ENCODE measurements at regions not wholly inside any gene's neighbourhood (a gene's known extent, or its start where the extent isn't known, plus 50 kb on each side); places are given as distances from the start of the nearest gene placed in this dataset.

GRCh38 chr2:34031097-34031496 is 432.0 kb upstream of the FAM98A start:
- Mint-ChIP-seq H3K36me3 (no peaks in the 10 kb centered on the region), H3K4me3 (no peak overlapping the region), H3K4me1 (no peaks in the 10 kb centered on the region), H3K27me3 (ENCODE audit: insufficient read depth, low read depth) (peaks cover 3% of the 10 kb centered on the region), H3K27ac (no peak overlapping the region), H3K9me3 (no peaks in the 10 kb centered on the region)
- Histone ChIP-seq H3K79me2 (ENCODE audit: low read depth) (no peaks in the 10 kb centered on the region), H3K4me1 (no peaks in the 10 kb centered on the region), H3K27ac (no peak overlapping the region), H3K36me3 (no peaks in the 10 kb centered on the region), H3K4me3 (no peak overlapping the region), H3K9ac (no peak overlapping the region), H4K20me1 (ENCODE audit: low read depth) (no peaks in the 10 kb centered on the region), H3K27me3 (no peaks in the 10 kb centered on the region), H3F3A (ENCODE audit: low read depth) (no peaks in the 10 kb centered on the region), H2AFZ (replicated peaks) (peak overlapping the region; percentile 9), H3K9me3 (ENCODE audit: low read depth) (no peaks in the 10 kb centered on the region), H3K4me2 (no peak overlapping the region)
- peak; percentile 6 for DNase-seq (ENCODE audit: low spot score)
- TF ChIP-seq CTCF (IDR thresholded peaks at IDR 0.05) (no peak), EZH2 (IDR thresholded peaks at IDR 0.05) (no peak)

DNA sequence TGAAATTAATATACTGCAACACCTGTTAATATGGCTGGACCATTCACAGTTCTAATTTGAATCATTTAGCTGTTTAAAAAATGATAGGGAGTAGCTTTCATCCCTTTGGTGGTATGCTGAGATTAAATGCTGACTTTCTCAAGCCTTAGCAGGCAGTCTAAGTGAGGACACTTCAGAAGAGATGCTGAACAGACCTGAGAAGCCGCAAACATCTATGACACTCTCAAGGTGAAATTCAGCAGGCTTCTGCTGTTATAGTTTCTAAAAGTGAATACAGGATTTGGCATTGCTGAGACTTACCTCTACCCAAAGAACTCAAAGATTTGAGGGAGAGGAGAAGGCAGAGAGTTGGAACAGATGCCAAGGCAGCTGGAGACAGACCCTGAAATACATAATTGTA is 431.2 kb upstream of the FAM98A start:
- H3K27me3 ChIP-seq = no peaks in the 10 kb centered on the region
- no peaks in the 10 kb centered on the region for H3K36me3 ChIP-seq
- TF ChIP-seq EZH2phosphoT487 (IDR thresholded peaks at IDR 0.05) (no peak), CTCF (IDR thresholded peaks at IDR 0.05) (no peak), EZH2 (IDR thresholded peaks at IDR 0.05) (no peak)
- no peak overlapping the region for H3K27ac Mint-ChIP-seq
- no peak overlapping the region for H3K27ac ChIP-seq
- no peaks in the 10 kb centered on the region for H3K4me1 Mint-ChIP-seq
- peaks cover 3% of the 10 kb centered on the region for H3K27me3 Mint-ChIP-seq (ENCODE audit: insufficient read depth, low read depth)
- H4K20me1 ChIP-seq (ENCODE audit: low read depth) = no peaks in the 10 kb centered on the region
- no peaks in the 10 kb centered on the region for H3F3A ChIP-seq (ENCODE audit: low read depth)
- peak overlapping the region; percentile 9 for H2AFZ ChIP-seq (replicated peaks)
- H3K36me3 Mint-ChIP-seq = no peaks in the 10 kb centered on the region
- H3K4me3 Mint-ChIP-seq = no peak overlapping the region
- H3K4me3 ChIP-seq = no peak overlapping the region
- no peaks in the 10 kb centered on the region for H3K9me3 ChIP-seq (ENCODE audit: low read depth)
- no peak for DNase-seq (ENCODE audit: low spot score)
- H3K9ac ChIP-seq = no peak overlapping the region
- H3K4me2 ChIP-seq = no peak overlapping the region
- H3K9me3 Mint-ChIP-seq = no peaks in the 10 kb centered on the region
- H3K79me2 ChIP-seq (ENCODE audit: low read depth) = no peaks in the 10 kb centered on the region
- H3K4me1 ChIP-seq = no peaks in the 10 kb centered on the region

DNA sequence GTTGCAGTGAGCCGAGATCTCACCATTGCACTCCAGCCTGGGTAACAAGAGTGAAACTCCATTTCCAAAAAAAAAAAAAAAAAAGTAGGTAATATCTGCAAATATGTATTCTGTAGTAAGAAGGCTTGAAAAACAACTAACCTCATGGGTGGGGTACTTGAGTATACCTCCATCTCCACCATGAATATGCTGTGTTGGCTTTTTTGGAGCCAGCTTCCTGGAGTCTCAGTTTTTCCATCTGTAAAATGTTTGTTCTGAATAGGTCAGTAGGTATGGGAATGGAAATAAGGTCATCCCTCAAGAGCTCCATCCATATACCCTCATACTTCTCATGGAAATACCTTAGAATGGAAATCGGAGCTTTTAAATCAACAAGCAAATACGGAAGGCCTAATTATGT is 430.0 kb upstream of the FAM98A start:
- no peak overlapping the region for H3K4me2 ChIP-seq
- no peak for TF ChIP-seq EZH2 (IDR thresholded peaks at IDR 0.05)
- no peak for TF ChIP-seq CTCF (IDR thresholded peaks at IDR 0.05)
- no peak for TF ChIP-seq EZH2phosphoT487 (IDR thresholded peaks at IDR 0.05)
- no peak for DNase-seq (ENCODE audit: low spot score)

GRCh38 chr2:34025196-34025595 is 426.1 kb upstream of the FAM98A start:
- no peaks in the 10 kb centered on the region for H3K4me1 Mint-ChIP-seq

More for the DNA sequence above, 430.0 kb upstream of the FAM98A start:
- Histone ChIP-seq H4K20me1 (ENCODE audit: low read depth) (no peaks in the 10 kb centered on the region), H3K9ac (no peak overlapping the region), H3K27me3 (no peaks in the 10 kb centered on the region), H3K27ac (no peak overlapping the region), H2AFZ (replicated peaks) (no peak overlapping the region), H3K4me3 (no peak overlapping the region), H3K36me3 (no peaks in the 10 kb centered on the region), H3K4me1 (peaks cover 8% of the 10 kb centered on the region), H3K79me2 (ENCODE audit: low read depth) (no peaks in the 10 kb centered on the region), H3K9me3 (ENCODE audit: low read depth) (no peaks in the 10 kb centered on the region), H3F3A (ENCODE audit: low read depth) (no peaks in the 10 kb centered on the region)
- Mint-ChIP-seq H3K27ac (no peak overlapping the region), H3K27me3 (ENCODE audit: insufficient read depth, low read depth) (peaks cover 3% of the 10 kb centered on the region), H3K4me3 (no peak overlapping the region), H3K36me3 (no peaks in the 10 kb centered on the region), H3K4me1 (no peaks in the 10 kb centered on the region), H3K9me3 (no peaks in the 10 kb centered on the region)

More at GRCh38 chr2:34025196-34025595, 426.1 kb upstream of the FAM98A start:
- DNase-seq (ENCODE audit: low spot score) = no peak
- H3K4me3 ChIP-seq = no peak overlapping the region
- peaks cover 8% of the 10 kb centered on the region for H3K4me1 ChIP-seq
- no peak overlapping the region for H3K27ac ChIP-seq
- no peaks in the 10 kb centered on the region for H3K9me3 ChIP-seq (ENCODE audit: low read depth)
- H3K36me3 Mint-ChIP-seq = no peaks in the 10 kb centered on the region
- no peaks in the 10 kb centered on the region for H4K20me1 ChIP-seq (ENCODE audit: low read depth)
- H3K9ac ChIP-seq = no peak overlapping the region
- H3K27me3 ChIP-seq = no peaks in the 10 kb centered on the region
- TF ChIP-seq EZH2phosphoT487 (IDR thresholded peaks at IDR 0.05) = no peak
- H3K27me3 Mint-ChIP-seq (ENCODE audit: insufficient read depth, low read depth) = peaks cover 3% of the 10 kb centered on the region
- no peak overlapping the region for H3K27ac Mint-ChIP-seq
- no peak overlapping the region for H3K4me3 Mint-ChIP-seq
- H3K79me2 ChIP-seq (ENCODE audit: low read depth) = no peaks in the 10 kb centered on the region
- no peak overlapping the region for H2AFZ ChIP-seq (replicated peaks)
- H3K36me3 ChIP-seq = no peaks in the 10 kb centered on the region
- H3F3A ChIP-seq (ENCODE audit: low read depth) = no peaks in the 10 kb centered on the region
- H3K9me3 Mint-ChIP-seq = no peaks in the 10 kb centered on the region
- H3K4me2 ChIP-seq = no peak overlapping the region

All from neural progenitor cell (in vitro differentiated cells).